ENCODE measurements at regions not wholly inside any gene's neighbourhood (a gene's known extent, or its start where the extent isn't known, plus 50 kb on each side); places are given as distances from the start of the nearest gene placed in this dataset.

- TF ChIP-seq, protein P1, sequence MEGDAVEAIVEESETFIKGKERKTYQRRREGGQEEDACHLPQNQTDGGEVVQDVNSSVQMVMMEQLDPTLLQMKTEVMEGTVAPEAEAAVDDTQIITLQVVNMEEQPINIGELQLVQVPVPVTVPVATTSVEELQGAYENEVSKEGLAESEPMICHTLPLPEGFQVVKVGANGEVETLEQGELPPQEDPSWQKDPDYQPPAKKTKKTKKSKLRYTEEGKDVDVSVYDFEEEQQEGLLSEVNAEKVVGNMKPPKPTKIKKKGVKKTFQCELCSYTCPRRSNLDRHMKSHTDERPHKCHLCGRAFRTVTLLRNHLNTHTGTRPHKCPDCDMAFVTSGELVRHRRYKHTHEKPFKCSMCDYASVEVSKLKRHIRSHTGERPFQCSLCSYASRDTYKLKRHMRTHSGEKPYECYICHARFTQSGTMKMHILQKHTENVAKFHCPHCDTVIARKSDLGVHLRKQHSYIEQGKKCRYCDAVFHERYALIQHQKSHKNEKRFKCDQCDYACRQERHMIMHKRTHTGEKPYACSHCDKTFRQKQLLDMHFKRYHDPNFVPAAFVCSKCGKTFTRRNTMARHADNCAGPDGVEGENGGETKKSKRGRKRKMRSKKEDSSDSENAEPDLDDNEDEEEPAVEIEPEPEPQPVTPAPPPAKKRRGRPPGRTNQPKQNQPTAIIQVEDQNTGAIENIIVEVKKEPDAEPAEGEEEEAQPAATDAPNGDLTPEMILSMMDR (IDR thresholded peaks at IDR 0.05) = no peak
- no peak for TF ChIP-seq POLR2A (IDR thresholded peaks at IDR 0.05)
Observed at GRCh38 chr14:53874704-53875103, 81.9 kb downstream of the BMP4 start.
